NCI-H1436 treated with DMSO at 0.1 percent for 48 hours (cell line): ENCODE measurements at regions not wholly inside any gene's neighbourhood (a gene's known extent, or its start where the extent isn't known, plus 50 kb on each side); places are given as distances from the start of the nearest gene placed in this dataset.
"Not testable (repeated sequence)": the region's sequence is repeated elsewhere in the genome, so short reads cannot be mapped to it uniquely, and the experiment has no call there.

Experiments
- DNase-seq: peaks from one replicate; lab custom pipeline; 2025; lab: John Stamatoyannopoulos, UW

GRCh38 chr7:149565096-149565382, 67.4 kb upstream of the ZNF746 start:
- no peak for DNase-seq

- no peak for DNase-seq
Measured at GRCh38 chr7:149564340-149565095, 66.9 kb upstream of the ZNF746 start.

GRCh38 chr7:149562602-149563001, 65.0 kb upstream of the ZNF746 start:
- no peak for DNase-seq

GRCh38 chr7:149561072-149561471, 63.5 kb upstream of the ZNF746 start:
- no peak for DNase-seq

- DNase-seq = no peak
Measured at GRCh38 chr7:149559711-149560110, 62.1 kb upstream of the ZNF746 start.

GRCh38 chr7:149558149-149558861, 60.7 kb upstream of the ZNF746 start:
- DNase-seq = no peak

GRCh38 chr7:149556525-149556924, 58.9 kb upstream of the ZNF746 start:
- DNase-seq = not testable (repeated sequence)

GRCh38 chr7:149554821-149555220, 57.2 kb upstream of the ZNF746 start:
- not testable (repeated sequence) for DNase-seq

- DNase-seq = not testable (repeated sequence)
Measured at GRCh38 chr7:149553991-149554390, 56.4 kb upstream of the ZNF746 start.

GRCh38 chr7:149552799-149553198, 55.2 kb upstream of the ZNF746 start:
- no peak for DNase-seq
